HepG2 (cell line): ENCODE measurements at regions not wholly inside any gene's neighbourhood (a gene's known extent, or its start where the extent isn't known, plus 50 kb on each side); places are given as distances from the start of the nearest gene placed in this dataset.

Source experiments
- ATAC-seq: fragments of 200-7000 bp; cut with Tn5 transposase; 3 replicates; pipeline ENCODE4 v1.9.1; 2020; ENCODE audit warnings: mild to moderate bottlenecking, moderate library complexity
- BruUV-seq: library from RNA; stranded (reverse); fragments of 400-500 nt; replicated peaks from 2 replicates; lab custom pipeline; 2021; lab: Mats Ljungman, UMichigan
- CTCF ChIA-PET: fragments of 300-600 bp; formaldehyde crosslinking; extraction: SDS; loops from one replicate; lab custom pipeline; 2021; ENCODE audit warnings: low total read pairs, inconsistent platforms, low intra/inter-chr PET ratio; lab: Yijun Ruan, JAX
- POLR2A ChIA-PET: fragments of 350-600 bp; sonication (Branson Sonifier 250); formaldehyde crosslinking; loops from one replicate; lab custom pipeline; 2020; ENCODE audit warnings: antibody characterized with exemption, inconsistent platforms; lab: Yijun Ruan, JAX
- DNase-seq: peaks from one replicate; pipeline ENCODE4 v3.0.0-alpha.2; 2015; ENCODE audit warnings: low spot score
- FAIRE-seq: peaks from 3 replicates; lab custom pipeline; 2011; peaks lifted over from hg19 to GRCh38; lab: Jason Lieb, UNC
- H2AFZ ChIP-seq: one replicate; pipeline ENCODE4 v1.6.1; 2011; ENCODE audit warnings: low read length, inconsistent platforms
- H3K27ac ChIP-seq: fragments of 300-600 bp; 3 replicates; pipeline ENCODE4 v1.8.0; 2011; ENCODE audit warnings: mixed run types, mild to moderate bottlenecking, mixed read lengths, low read length, inconsistent platforms; ENCODE audit not compliant: insufficient read depth; ENCODE audit errors: extremely low read length
- H3K27me3 ChIP-seq, 2 experiments: fragments of 200-600 bp in 1 of 2; 2 replicates in 1 of 2; 3 replicates in 1 of 2; pipeline versions ENCODE4 v1.6.0 to v1.8.0; 2011; ENCODE audit warnings: low read length in 2 of 2, mild to moderate bottlenecking in 2 of 2, moderate library complexity in 2 of 2, inconsistent platforms in 1 of 2; ENCODE audit not compliant: insufficient read depth in 2 of 2, control insufficient read depth in 1 of 2
- H3K36me3 ChIP-seq, 2 experiments: fragments of 200-600 bp in 1 of 2; replicated peaks in 1 of 2; 2 replicates in 1 of 2; 3 replicates in 1 of 2; pipeline versions ENCODE4 v1.5.1 to v1.8.0; 2011; ENCODE audit warnings: low read length in 2 of 2, inconsistent platforms in 1 of 2; ENCODE audit not compliant: insufficient read depth in 2 of 2, control insufficient read depth in 1 of 2
- H3K4me1 ChIP-seq: 2 replicates; pipeline ENCODE4 v1.5.1; 2012; ENCODE audit warnings: low read length, inconsistent platforms; ENCODE audit not compliant: insufficient read depth
- H3K4me2 ChIP-seq: 2 replicates; pipeline ENCODE4 v1.6.0; 2011; ENCODE audit warnings: low read depth, low read length, inconsistent platforms
- H3K4me3 ChIP-seq, 3 experiments: fragments of 200-600 bp in 1 of 3; sonication (generic), shearing (Covaris generic) in 1 of 3; replicated peaks in 1 of 3; 2 replicates each; pipeline ENCODE4 v1.5.1; 2011 to 2016; ENCODE audit warnings: low read length in 3 of 3, inconsistent platforms in 2 of 3, low read depth in 2 of 3, mild to moderate bottlenecking in 2 of 3, control low read depth in 1 of 3, mixed read lengths in 1 of 3; ENCODE audit not compliant: insufficient read depth in 1 of 3
- H3K79me2 ChIP-seq: one replicate; pipeline ENCODE4 v1.6.1; 2011; ENCODE audit warnings: low read length, inconsistent platforms; ENCODE audit not compliant: insufficient read depth
- H3K9ac ChIP-seq: 2 replicates; pipeline ENCODE4 v1.6.0; 2011; ENCODE audit warnings: mild to moderate bottlenecking, low read depth, low read length, inconsistent platforms; ENCODE audit not compliant: insufficient read depth
- H3K9me3 ChIP-seq: 2 replicates; pipeline ENCODE4 v1.5.1; 2012; ENCODE audit warnings: mild to moderate bottlenecking, low read length
- H4K20me1 ChIP-seq: 2 replicates; pipeline ENCODE4 v1.6.0; 2011; ENCODE audit warnings: inconsistent platforms, mild to moderate bottlenecking, low read length, moderate library complexity; ENCODE audit not compliant: insufficient read depth
- FOXA3 ChIP-seq: IDR thresholded peaks from 2 replicates; pipeline ENCODE4 v1.6.1; 2016; ENCODE audit warnings: missing genetic modification reagents, missing compliant biosample characterization
- IRX3 ChIP-seq: sonication (generic); formaldehyde crosslinking; IDR thresholded peaks from 2 replicates; pipeline ENCODE4 v1.8.1; 2023; ENCODE audit warnings: mild to moderate bottlenecking, low read depth, missing genetic modification reagents, borderline replicate concordance
- MAZ ChIP-seq, 2 experiments: sonication (generic) in 1 of 2; formaldehyde crosslinking in 1 of 2; IDR thresholded peaks; 2 replicates each; pipeline versions ENCODE4 v1.5.0 to v1.6.1; 2012 to 2020; ENCODE audit warnings: low read depth in 2 of 2, mild to moderate bottlenecking in 2 of 2, borderline replicate concordance in 1 of 2, improper control_type of control experiment in 1 of 2, low read length in 1 of 2, missing genetic modification reagents in 1 of 2, moderate library complexity in 1 of 2
- NFIB ChIP-seq: sonication (generic); formaldehyde crosslinking; IDR thresholded peaks from 2 replicates; pipeline ENCODE4 v1.9.0; 2021; ENCODE audit warnings: missing genetic modification reagents, mild to moderate bottlenecking, borderline replicate concordance
- ZBTB37 ChIP-seq: sonication (generic); formaldehyde crosslinking; IDR thresholded peaks from 2 replicates; pipeline ENCODE4 v1.4.0; 2020; ENCODE audit warnings: mild to moderate bottlenecking, missing genetic modification reagents
- ZNF136 ChIP-seq: sonication (generic); formaldehyde crosslinking; IDR thresholded peaks from 2 replicates; pipeline ENCODE4 v1.8.1; 2022; ENCODE audit warnings: low read depth, mild to moderate bottlenecking, moderate library complexity, missing genetic modification reagents
- ZNF232 ChIP-seq: sonication (generic); formaldehyde crosslinking; IDR thresholded peaks from 2 replicates; pipeline ENCODE4 v1.4.0; 2020; ENCODE audit warnings: missing genetic modification reagents, borderline replicate concordance
- ZNF432 ChIP-seq: sonication (generic); formaldehyde crosslinking; IDR thresholded peaks from 2 replicates; pipeline ENCODE4 v1.5.0; 2020; ENCODE audit warnings: missing genetic modification reagents, mild to moderate bottlenecking, borderline replicate concordance
- ZNF572 ChIP-seq: sonication (generic); formaldehyde crosslinking; IDR thresholded peaks from 2 replicates; pipeline ENCODE4 v1.5.1; 2020; ENCODE audit warnings: mild to moderate bottlenecking, missing genetic modification reagents
- WGBS: methylation state at CpG from one replicate; pipeline ENCODE4 v1.1.6; 2017; ENCODE audit warnings: low lambda C conversion rate; 5-methylcytosine and 5-hydroxymethylcytosine counted together
- in situ Hi-C: cut with HindIII; loops from 2 replicates; pipeline ENCODE4 v1.10.0; 2017; ENCODE audit warnings: low pct_unique_long_range_greater_than_20kb; ENCODE audit not compliant: extremely low pct_ligation_motif_present
- intact Hi-C: fragments of 100-400 bp; cut with micrococcal nuclease; formaldehyde crosslinking; loops from one replicate; pipeline ENCODE4 v1.10.0; 2022; ENCODE audit not compliant: unreplicated experiment
- TF ChIP-seq, protein P1 (sequence below): sonication (generic); formaldehyde crosslinking; IDR thresholded peaks from 2 replicates; pipeline ENCODE4 v1.4.0; 2020; ENCODE audit warnings: mild to moderate bottlenecking, missing genetic modification reagents
- TF ChIP-seq, protein P2 (sequence below): sonication (generic); formaldehyde crosslinking; IDR thresholded peaks from 2 replicates; pipeline ENCODE4 v1.8.0; 2022; ENCODE audit warnings: mild to moderate bottlenecking, missing genetic modification reagents; ENCODE audit not compliant: insufficient replicate concordance

DNA sequence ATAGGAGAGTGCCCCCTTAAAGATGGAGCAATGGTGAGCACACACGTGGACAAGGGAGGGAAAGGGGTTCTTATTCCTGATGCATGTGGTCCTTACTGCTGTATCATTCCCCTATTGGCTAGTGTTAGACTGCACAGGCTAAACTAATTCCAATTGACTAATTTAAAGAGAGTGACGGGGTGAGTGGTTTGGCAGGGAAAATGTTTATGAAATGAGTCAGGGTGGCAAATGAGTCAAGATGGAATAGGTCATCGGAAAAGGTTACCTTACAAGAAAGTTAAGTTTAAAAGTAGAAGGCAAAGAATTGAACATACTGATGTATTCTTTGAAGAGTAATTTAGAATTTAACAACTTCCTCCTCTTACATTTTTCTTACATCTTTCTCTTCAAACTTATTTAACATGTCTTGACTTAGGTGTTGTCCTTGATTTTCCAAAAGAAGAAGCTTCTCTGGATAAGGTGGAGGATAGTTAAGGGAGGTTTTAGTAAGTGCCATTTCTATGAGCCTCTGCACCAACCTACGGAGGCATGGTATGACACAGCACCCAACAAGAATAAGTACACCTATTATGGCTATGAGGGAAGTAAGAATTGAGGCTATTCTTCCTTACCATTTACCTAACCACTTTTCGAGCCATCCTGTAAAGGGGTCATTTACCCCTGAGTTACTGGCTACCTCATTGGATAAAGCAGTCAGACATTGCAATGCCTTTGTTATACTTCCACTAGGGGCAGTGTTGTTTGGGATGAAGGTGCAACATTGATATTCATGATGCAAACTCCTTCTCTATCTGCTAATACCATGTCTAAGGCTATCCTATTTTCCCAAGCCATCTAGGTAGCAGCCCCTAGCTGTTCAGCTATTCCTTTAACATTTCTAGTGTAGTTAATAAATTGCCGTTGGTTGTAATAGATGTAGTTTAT, 1345.8 kb upstream of the LRRTM1 start:
- DNase-seq, result no peak
- CTCF ChIA-PET, result no interaction called here
- Histone ChIP-seq H3K36me3 (no peaks in the 10 kb centered on the region), H3K9ac (no peak overlapping the region), H2AFZ (no peak overlapping the region), H3K4me3 (no peak overlapping the region), H3K27me3 (no peaks in the 10 kb centered on the region), H3K9me3 (peaks cover 85% of the 10 kb centered on the region), H3K27ac (no peak overlapping the region), H3K4me2 (no peak overlapping the region), H4K20me1 (no peaks in the 10 kb centered on the region), H3K79me2 (no peaks in the 10 kb centered on the region), H3K4me1 (no peaks in the 10 kb centered on the region)
- intact Hi-C loops (no loop called here), in situ Hi-C loops (no loop called here)
- FAIRE-seq, result no peak
- no TSS peak for BruUV-seq
- POLR2A ChIA-PET, result no interaction called here
- 18% methylated on average over 6 of the region's 6 CpGs for WGBS
- ATAC-seq, result no peak
- TF ChIP-seq NFIB (CRISPR knock-in tag) (no peak), FOXA3 (no peak), IRX3 (CRISPR knock-in tag) (no peak), ZNF136 (CRISPR knock-in tag) (no peak), ZBTB37 (CRISPR knock-in tag) (no peak), ZNF432 (CRISPR knock-in tag) (no peak), MAZ (IDR thresholded peaks at IDR 0.05; ENCODE audit: borderline replicate concordance, low read depth, low read length) (no peak), MAZ (CRISPR knock-in tag; IDR thresholded peaks at IDR 0.05; ENCODE audit: low read depth) (no peak), ZNF232 (CRISPR knock-in tag) (no peak), ZNF572 (CRISPR knock-in tag) (no peak)
- TF ChIP-seq, protein P1, sequence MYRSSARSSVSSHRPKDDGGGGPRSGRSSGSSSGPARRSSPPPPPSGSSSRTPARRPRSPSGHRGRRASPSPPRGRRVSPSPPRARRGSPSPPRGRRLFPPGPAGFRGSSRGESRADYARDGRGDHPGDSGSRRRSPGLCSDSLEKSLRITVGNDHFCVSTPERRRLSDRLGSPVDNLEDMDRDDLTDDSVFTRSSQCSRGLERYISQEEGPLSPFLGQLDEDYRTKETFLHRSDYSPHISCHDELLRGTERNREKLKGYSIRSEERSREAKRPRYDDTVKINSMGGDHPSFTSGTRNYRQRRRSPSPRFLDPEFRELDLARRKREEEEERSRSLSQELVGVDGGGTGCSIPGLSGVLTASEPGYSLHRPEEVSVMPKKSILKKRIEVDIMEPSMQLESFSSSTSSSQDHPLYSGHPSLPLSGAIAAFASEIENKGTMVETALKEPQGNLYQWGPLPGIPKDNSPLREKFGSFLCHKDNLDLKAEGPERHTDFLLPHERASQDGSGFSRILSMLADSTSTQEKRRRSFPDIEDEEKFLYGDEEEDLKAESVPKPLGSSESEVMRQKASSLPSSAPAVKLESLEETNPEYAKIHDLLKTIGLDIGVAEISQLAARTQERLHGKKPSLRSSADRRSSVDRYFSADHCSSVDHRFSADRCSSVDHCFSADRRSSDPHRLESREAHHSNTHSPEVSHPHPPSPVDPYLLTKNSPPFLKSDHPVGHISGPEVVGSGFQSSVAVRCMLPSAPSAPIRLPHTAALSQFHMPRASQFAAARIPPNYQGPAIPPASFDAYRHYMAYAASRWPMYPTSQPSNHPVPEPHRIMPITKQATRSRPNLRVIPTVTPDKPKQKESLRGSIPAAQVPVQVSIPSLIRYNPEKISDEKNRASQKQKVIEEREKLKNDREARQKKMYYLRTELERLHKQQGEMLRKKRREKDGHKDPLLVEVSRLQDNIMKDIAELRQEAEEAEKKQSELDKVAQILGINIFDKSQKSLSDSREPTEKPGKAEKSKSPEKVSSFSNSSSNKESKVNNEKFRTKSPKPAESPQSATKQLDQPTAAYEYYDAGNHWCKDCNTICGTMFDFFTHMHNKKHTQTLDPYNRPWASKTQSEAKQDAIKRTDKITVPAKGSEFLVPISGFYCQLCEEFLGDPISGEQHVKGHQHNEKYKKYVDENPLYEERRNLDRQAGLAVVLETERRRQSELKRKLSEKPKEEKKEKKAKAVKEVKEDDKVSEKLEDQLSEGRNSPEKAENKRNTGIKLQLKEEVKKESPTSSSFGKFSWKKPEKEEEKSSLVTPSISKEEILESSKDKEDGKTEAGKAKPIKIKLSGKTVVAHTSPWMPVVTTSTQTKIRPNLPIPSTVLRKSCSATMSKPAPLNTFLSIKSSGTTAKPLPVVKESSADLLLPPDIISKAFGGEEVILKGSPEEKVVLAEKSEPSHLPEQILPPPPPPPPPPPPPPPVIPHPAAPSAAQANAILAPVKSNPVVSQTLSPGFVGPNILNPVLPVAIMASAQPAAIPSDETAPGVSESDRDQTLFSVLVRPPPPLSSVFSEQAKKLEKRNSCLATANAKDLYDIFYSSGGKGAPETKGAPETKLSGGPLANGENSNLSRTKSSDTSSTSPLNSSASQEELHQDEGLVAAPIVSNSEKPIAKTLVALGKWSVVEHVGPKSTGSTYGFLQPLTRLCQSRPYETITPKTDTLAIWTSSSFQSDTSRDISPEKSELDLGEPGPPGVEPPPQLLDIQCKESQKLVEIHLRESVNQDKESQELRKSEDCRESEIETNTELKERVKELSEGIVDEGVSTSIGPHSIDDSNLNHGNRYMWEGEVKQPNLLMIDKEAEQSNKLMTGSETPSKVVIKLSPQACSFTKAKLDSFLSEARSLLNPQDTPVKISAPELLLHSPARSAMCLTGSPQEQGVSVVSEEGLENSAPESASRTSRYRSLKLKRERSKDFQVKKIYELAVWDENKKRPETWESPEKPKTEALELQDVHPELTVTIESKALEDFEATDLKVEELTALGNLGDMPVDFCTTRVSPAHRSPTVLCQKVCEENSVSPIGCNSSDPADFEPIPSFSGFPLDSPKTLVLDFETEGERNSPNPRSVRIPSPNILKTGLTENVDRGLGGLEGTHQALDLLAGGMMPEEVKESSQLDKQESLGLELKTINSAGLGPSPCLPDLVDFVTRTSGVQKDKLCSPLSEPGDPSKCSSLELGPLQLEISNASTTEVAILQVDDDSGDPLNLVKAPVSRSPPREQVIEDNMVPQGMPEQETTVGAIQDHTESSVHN (CRISPR knock-in tag), result no peak
- TF ChIP-seq, protein P2, sequence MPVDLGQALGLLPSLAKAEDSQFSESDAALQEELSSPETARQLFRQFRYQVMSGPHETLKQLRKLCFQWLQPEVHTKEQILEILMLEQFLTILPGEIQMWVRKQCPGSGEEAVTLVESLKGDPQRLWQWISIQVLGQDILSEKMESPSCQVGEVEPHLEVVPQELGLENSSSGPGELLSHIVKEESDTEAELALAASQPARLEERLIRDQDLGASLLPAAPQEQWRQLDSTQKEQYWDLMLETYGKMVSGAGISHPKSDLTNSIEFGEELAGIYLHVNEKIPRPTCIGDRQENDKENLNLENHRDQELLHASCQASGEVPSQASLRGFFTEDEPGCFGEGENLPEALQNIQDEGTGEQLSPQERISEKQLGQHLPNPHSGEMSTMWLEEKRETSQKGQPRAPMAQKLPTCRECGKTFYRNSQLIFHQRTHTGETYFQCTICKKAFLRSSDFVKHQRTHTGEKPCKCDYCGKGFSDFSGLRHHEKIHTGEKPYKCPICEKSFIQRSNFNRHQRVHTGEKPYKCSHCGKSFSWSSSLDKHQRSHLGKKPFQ (CRISPR knock-in tag), result no peak
